ENCODE measurements at regions not wholly inside any gene's neighbourhood (a gene's known extent, or its start where the extent isn't known, plus 50 kb on each side); places are given as distances from the start of the nearest gene placed in this dataset.

DNA sequence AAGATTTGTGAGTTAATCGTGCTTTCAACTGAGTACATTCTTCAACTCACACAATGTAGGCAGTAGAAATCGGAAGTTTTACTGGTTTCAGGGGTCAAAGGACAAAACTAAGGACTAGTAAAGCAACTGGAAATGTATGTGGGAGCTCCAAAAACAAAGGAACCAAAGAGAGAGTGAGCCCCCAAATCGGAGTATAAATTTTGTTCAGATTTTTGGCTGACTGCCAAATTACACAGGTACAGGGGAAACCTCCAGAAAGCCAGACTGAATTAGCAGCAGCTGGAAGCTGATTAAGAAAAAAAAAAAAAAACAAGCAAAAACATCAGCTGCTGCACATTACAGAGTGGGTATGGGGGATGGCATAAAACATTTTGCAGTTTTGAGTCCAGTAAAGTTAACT, 75.2 kb upstream of the GNAZ start:
- in situ Hi-C loops (cut with MboI; ENCODE audit: low sequenced_read_pairs, unreplicated experiment): no loop called here
- no peak for DNase-seq (ENCODE audit: low spot score)
- no peak for TF ChIP-seq CTCF (IDR thresholded peaks at IDR 0.05; ENCODE audit: borderline replicate concordance, control extremely low read depth, extremely low read depth, insufficient read depth, missing control alignments)

DNA sequence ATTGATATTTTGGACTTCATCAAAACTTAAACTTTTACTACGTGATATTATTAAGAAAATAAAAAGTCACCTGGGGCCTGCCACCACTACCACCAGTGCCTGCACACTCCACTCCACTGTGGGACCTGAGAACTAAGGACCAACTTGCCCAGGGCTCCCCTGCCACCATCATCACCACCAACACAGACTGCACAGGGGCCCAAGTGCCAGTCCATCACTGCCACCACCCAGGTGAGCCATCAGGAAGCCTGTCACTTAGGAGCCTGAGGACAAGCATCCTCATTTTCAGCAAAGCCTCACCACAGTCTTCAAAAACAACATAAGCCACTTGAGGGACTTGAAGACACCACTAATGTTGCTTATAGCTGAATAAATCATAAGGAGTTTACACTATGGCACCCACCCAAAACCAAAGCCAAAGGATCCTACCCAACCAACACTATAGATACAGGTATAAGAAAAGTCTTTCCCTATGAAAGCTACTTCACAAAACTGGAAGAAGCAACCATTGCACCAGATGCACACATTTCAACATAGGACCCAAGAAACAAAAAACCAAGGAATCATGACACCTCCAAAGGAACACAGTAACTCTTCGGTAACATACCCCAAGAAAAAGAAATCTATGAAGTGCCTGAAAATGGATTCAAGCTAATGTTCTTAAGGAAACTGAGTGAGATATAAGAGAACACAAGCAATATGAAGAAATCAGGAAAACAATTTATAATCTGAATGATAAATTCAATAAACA, 73.6 kb upstream of the GNAZ start:
- in situ Hi-C loops (cut with MboI; ENCODE audit: low sequenced_read_pairs, unreplicated experiment): no loop called here
- no peak for DNase-seq (ENCODE audit: low spot score)
- no peak for TF ChIP-seq CTCF (IDR thresholded peaks at IDR 0.05; ENCODE audit: borderline replicate concordance, control extremely low read depth, extremely low read depth, insufficient read depth, missing control alignments)

GRCh38 chr22:22997262-22997898, 72.9 kb upstream of the GNAZ start:
- TF ChIP-seq CTCF (IDR thresholded peaks at IDR 0.05; ENCODE audit: borderline replicate concordance, control extremely low read depth, extremely low read depth, insufficient read depth, missing control alignments): no peak
- no peak for DNase-seq (ENCODE audit: low spot score)
- in situ Hi-C loops (cut with MboI; ENCODE audit: low sequenced_read_pairs, unreplicated experiment): no loop called here

GRCh38 chr22:22997988-22998387, 72.3 kb upstream of the GNAZ start:
- TF ChIP-seq CTCF (IDR thresholded peaks at IDR 0.05; ENCODE audit: borderline replicate concordance, control extremely low read depth, extremely low read depth, insufficient read depth, missing control alignments): no peak
- in situ Hi-C loops (cut with MboI; ENCODE audit: low sequenced_read_pairs, unreplicated experiment): no loop called here
- no peak for DNase-seq (ENCODE audit: low spot score)

- no peak for TF ChIP-seq CTCF (IDR thresholded peaks at IDR 0.05; ENCODE audit: borderline replicate concordance, control extremely low read depth, extremely low read depth, insufficient read depth, missing control alignments)
- DNase-seq (ENCODE audit: low spot score): no peak
- in situ Hi-C loops (cut with MboI; ENCODE audit: low sequenced_read_pairs, unreplicated experiment): no loop called here
Measured at GRCh38 chr22:22999523-22999922, 70.8 kb upstream of the GNAZ start.

DNA sequence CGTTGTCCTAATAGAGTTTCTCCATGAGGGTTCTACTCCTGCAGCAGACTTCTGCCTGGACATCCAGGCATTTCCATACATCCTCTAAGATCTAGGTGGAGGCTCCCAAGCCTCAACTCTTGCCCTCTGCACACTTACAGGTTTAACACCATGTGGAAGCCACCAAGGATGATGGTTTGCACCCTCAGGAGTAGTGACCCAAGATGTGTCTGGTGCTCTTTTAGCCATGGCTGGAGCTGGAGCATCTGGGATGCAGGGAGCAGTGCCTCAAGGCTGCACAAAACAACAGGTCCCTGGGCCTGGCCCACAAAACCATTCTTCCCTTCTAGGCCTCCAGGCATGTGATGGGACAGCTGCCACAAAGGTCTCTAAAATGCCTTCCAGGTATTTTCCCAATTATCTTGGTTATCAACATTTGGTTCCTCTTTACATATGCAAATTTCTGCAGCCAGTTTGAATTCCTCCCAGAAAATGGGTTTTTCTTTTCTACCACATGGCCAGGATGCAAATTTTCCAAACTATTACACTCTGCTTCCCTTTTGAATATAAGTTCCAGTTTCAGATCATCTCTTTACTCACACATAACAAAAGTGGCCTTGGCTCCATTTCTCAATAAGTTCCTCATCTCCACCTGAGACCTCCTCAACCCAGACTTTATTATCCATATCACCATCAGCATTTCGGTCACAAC, 69.5 kb upstream of the GNAZ start:
- in situ Hi-C loops (cut with MboI; ENCODE audit: low sequenced_read_pairs, unreplicated experiment): no loop called here
- no peak for DNase-seq (ENCODE audit: low spot score)
- no peak for TF ChIP-seq CTCF (IDR thresholded peaks at IDR 0.05; ENCODE audit: borderline replicate concordance, control extremely low read depth, extremely low read depth, insufficient read depth, missing control alignments)

All from GM13976 (cell line).